GM23338 (cell line): ENCODE measurements at regions not wholly inside any gene's neighbourhood (a gene's known extent, or its start where the extent isn't known, plus 50 kb on each side); places are given as distances from the start of the nearest gene placed in this dataset.

Experiments
- ATAC-seq: fragments of 200-7000 bp; cut with Tn5 transposase; 3 replicates; pipeline ENCODE4 v1.9.1; 2020
- DNase-seq: peaks from one replicate; pipeline ENCODE4 v3.0.0-alpha.2; 2015; ENCODE audit warnings: low spot score
- H2AFZ ChIP-seq: fragments of 200-600 bp; sonication (generic); 2 replicates; pipeline ENCODE4 v1.8.0; 2016; ENCODE audit warnings: antibody characterized with exemption, mild to moderate bottlenecking, moderate library complexity
- H3F3A ChIP-seq: fragments of 200-600 bp; sonication (generic); replicated peaks from 2 replicates; pipeline ENCODE4 v1.8.0; 2017; ENCODE audit warnings: antibody characterized with exemption, mixed run types, low read depth
- H3K27ac ChIP-seq: fragments of 200-600 bp; sonication (generic); 2 replicates; pipeline ENCODE4 v1.6.1; 2016; ENCODE audit warnings: low read depth
- H3K27me3 ChIP-seq: fragments of 200-600 bp; sonication (generic); 2 replicates; pipeline ENCODE4 v1.8.0; 2016; ENCODE audit warnings: mild to moderate bottlenecking, mixed run types, moderate library complexity; ENCODE audit not compliant: insufficient read depth
- H3K36me3 ChIP-seq: fragments of 200-600 bp; sonication (generic); 2 replicates; pipeline ENCODE4 v1.8.0; 2016; ENCODE audit warnings: mild to moderate bottlenecking; ENCODE audit not compliant: insufficient read depth
- H3K4me1 ChIP-seq: fragments of 200-600 bp; sonication (generic); 2 replicates; pipeline ENCODE4 v1.8.0; 2016; ENCODE audit warnings: mild to moderate bottlenecking, moderate library complexity; ENCODE audit not compliant: insufficient read depth
- H3K4me2 ChIP-seq: fragments of 200-600 bp; sonication (generic); 2 replicates; pipeline ENCODE4 v1.7.1; 2017; ENCODE audit warnings: mixed run types
- H3K4me3 ChIP-seq: fragments of 200-600 bp; sonication (generic); 2 replicates; pipeline ENCODE4 v1.6.1; 2016; ENCODE audit warnings: mixed run types
- H3K79me2 ChIP-seq: fragments of 200-600 bp; sonication (generic); replicated peaks from 2 replicates; pipeline ENCODE4 v1.8.0; 2017; ENCODE audit warnings: mild to moderate bottlenecking; ENCODE audit not compliant: insufficient read depth
- H3K9me2 ChIP-seq: fragments of 200-600 bp; sonication (generic); 2 replicates; pipeline ENCODE4 v1.8.0; 2017; ENCODE audit not compliant: insufficient read depth
- H4K20me1 ChIP-seq: fragments of 200-600 bp; sonication (generic); replicated peaks from 2 replicates; pipeline ENCODE4 v1.8.0; 2017; ENCODE audit warnings: mild to moderate bottlenecking; ENCODE audit not compliant: insufficient read depth
- H3K27ac Mint-ChIP-seq: 2 replicates; pipeline ENCODE4 v1.8.0; 2020; ENCODE audit warnings: inconsistent platforms, mild to moderate bottlenecking, moderate library complexity, mixed read lengths
- H3K27me3 Mint-ChIP-seq: 3 replicates; pipeline ENCODE4 v1.8.0; 2022; ENCODE audit warnings: low read depth, mild to moderate bottlenecking, moderate library complexity, mixed read lengths, inconsistent platforms; ENCODE audit not compliant: insufficient read depth, poor library complexity
- H3K36me3 Mint-ChIP-seq: 3 replicates; pipeline ENCODE4 v1.8.0; 2021; ENCODE audit warnings: low read depth, mild to moderate bottlenecking, inconsistent platforms, moderate library complexity, mixed read lengths
- H3K4me1 Mint-ChIP-seq: 3 replicates; pipeline ENCODE4 v1.8.0; 2020; ENCODE audit warnings: mild to moderate bottlenecking, inconsistent platforms, mixed read lengths
- H3K4me3 Mint-ChIP-seq: 3 replicates; pipeline ENCODE4 v1.8.0; 2021; ENCODE audit warnings: moderate library complexity, mild to moderate bottlenecking, inconsistent platforms, mixed read lengths
- H3K9me3 Mint-ChIP-seq: 3 replicates; pipeline ENCODE4 v1.8.0; 2020; ENCODE audit warnings: moderate library complexity, mild to moderate bottlenecking, inconsistent platforms, mixed read lengths
- CREB1 ChIP-seq: fragments of 250-450 bp; sonication (Bioruptor Pico); IDR thresholded peaks from 2 replicates; pipeline ENCODE4 v1.5.0; 2020; ENCODE audit warnings: low read depth, mild to moderate bottlenecking, moderate library complexity
- EZH2 ChIP-seq: fragments of 200-600 bp; sonication (generic); IDR thresholded peaks from one replicate; pipeline ENCODE4 v1.8.0; 2017; ENCODE audit warnings: antibody characterized with exemption, mild to moderate bottlenecking, low read depth; ENCODE audit not compliant: unreplicated experiment
- EZH2phosphoT487 ChIP-seq: fragments of 200-600 bp; sonication (generic); IDR thresholded peaks from one replicate; pipeline ENCODE4 v1.8.1; 2018; ENCODE audit warnings: antibody characterized with exemption; ENCODE audit not compliant: unreplicated experiment
- JUNB ChIP-seq: IDR thresholded peaks from one replicate; pipeline ENCODE4 v1.6.1; 2016; ENCODE audit warnings: antibody characterized with exemption; ENCODE audit not compliant: unreplicated experiment
- NANOG ChIP-seq: IDR thresholded peaks from 2 replicates; pipeline ENCODE4 v1.6.1; 2016; ENCODE audit warnings: antibody characterized with exemption, borderline replicate concordance
- POLR2AphosphoS5 ChIP-seq: IDR thresholded peaks from 2 replicates; pipeline ENCODE4 v1.6.1; 2016; ENCODE audit warnings: antibody characterized with exemption, low read depth
- STAT1 ChIP-seq: IDR thresholded peaks from one replicate; pipeline ENCODE4 v1.6.1; 2016; ENCODE audit warnings: antibody characterized with exemption; ENCODE audit not compliant: unreplicated experiment
- ZNF114 ChIP-seq: fragments of 250-450 bp; sonication (Bioruptor Pico); IDR thresholded peaks from 2 replicates; pipeline ENCODE4 v1.5.0; 2020; ENCODE audit warnings: mild to moderate bottlenecking, moderate library complexity
- ZNF331 ChIP-seq: fragments of 250-450 bp; sonication (Bioruptor Pico); IDR thresholded peaks from 2 replicates; pipeline ENCODE4 v1.5.0; 2020; ENCODE audit warnings: low read depth, mild to moderate bottlenecking, moderate library complexity
- TF ChIP-seq, protein P1 (sequence below): IDR thresholded peaks from 2 replicates; pipeline ENCODE4 v1.6.1; 2016; ENCODE audit warnings: antibody characterized with exemption
- TF ChIP-seq, protein P2 (sequence below): IDR thresholded peaks from one replicate; pipeline ENCODE4 v1.6.1; 2018; ENCODE audit warnings: antibody characterized with exemption; ENCODE audit not compliant: unreplicated experiment
- TF ChIP-seq, protein P3 (sequence below): fragments of 250-450 bp; sonication (Bioruptor Pico); IDR thresholded peaks from 2 replicates; pipeline ENCODE4 v1.5.0; 2020; ENCODE audit warnings: mild to moderate bottlenecking, moderate library complexity
- TF ChIP-seq, protein P4 (sequence below), 2 experiments: fragments of 200-600 bp in 1 of 2; sonication (generic) in 1 of 2; conservative IDR thresholded peaks; 2 replicates each; pipeline versions ENCODE4 v1.5.1 to v1.6.1; 2016 to 2017; ENCODE audit warnings: antibody characterized with exemption in 2 of 2, low read depth in 2 of 2, mild to moderate bottlenecking in 2 of 2, moderate library complexity in 1 of 2

DNA sequence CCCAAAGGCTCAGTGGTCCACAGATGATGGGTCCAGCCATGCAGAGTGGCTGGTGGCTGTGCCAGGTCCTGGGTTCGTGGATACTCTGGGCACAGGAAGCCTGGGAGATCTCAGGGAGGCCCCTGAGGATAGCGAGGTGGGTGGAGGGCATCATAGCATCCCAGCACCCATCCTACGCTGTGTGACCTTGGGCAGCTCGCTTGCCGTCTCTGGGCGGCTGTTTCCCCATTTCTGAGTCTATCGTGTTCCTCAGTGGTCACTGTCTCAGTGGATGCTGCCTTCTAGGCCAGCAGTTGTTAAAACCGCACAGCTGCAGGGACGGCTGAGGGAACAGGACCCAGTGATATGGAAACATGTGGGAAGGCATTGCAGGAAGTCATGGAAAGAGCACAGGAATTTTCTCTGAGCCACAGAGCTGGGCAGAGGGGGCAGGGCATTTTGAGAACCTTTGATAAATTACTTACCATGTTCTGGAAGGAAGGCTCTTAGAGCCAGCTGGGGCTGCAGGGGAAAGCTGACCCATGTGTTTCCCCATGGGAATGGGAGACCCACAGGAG lies 86.4 kb upstream of the COL5A1 start:
- H3K27me3 ChIP-seq, result no peaks in the 10 kb centered on the region
- TF ChIP-seq, protein P1, sequence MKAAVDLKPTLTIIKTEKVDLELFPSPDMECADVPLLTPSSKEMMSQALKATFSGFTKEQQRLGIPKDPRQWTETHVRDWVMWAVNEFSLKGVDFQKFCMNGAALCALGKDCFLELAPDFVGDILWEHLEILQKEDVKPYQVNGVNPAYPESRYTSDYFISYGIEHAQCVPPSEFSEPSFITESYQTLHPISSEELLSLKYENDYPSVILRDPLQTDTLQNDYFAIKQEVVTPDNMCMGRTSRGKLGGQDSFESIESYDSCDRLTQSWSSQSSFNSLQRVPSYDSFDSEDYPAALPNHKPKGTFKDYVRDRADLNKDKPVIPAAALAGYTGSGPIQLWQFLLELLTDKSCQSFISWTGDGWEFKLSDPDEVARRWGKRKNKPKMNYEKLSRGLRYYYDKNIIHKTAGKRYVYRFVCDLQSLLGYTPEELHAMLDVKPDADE, result no peak
- TF ChIP-seq, protein P2, sequence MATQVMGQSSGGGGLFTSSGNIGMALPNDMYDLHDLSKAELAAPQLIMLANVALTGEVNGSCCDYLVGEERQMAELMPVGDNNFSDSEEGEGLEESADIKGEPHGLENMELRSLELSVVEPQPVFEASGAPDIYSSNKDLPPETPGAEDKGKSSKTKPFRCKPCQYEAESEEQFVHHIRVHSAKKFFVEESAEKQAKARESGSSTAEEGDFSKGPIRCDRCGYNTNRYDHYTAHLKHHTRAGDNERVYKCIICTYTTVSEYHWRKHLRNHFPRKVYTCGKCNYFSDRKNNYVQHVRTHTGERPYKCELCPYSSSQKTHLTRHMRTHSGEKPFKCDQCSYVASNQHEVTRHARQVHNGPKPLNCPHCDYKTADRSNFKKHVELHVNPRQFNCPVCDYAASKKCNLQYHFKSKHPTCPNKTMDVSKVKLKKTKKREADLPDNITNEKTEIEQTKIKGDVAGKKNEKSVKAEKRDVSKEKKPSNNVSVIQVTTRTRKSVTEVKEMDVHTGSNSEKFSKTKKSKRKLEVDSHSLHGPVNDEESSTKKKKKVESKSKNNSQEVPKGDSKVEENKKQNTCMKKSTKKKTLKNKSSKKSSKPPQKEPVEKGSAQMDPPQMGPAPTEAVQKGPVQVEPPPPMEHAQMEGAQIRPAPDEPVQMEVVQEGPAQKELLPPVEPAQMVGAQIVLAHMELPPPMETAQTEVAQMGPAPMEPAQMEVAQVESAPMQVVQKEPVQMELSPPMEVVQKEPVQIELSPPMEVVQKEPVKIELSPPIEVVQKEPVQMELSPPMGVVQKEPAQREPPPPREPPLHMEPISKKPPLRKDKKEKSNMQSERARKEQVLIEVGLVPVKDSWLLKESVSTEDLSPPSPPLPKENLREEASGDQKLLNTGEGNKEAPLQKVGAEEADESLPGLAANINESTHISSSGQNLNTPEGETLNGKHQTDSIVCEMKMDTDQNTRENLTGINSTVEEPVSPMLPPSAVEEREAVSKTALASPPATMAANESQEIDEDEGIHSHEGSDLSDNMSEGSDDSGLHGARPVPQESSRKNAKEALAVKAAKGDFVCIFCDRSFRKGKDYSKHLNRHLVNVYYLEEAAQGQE, result no peak
- no peak for TF ChIP-seq EZH2phosphoT487
- no peak for TF ChIP-seq ZNF331
- TF ChIP-seq, protein P3, sequence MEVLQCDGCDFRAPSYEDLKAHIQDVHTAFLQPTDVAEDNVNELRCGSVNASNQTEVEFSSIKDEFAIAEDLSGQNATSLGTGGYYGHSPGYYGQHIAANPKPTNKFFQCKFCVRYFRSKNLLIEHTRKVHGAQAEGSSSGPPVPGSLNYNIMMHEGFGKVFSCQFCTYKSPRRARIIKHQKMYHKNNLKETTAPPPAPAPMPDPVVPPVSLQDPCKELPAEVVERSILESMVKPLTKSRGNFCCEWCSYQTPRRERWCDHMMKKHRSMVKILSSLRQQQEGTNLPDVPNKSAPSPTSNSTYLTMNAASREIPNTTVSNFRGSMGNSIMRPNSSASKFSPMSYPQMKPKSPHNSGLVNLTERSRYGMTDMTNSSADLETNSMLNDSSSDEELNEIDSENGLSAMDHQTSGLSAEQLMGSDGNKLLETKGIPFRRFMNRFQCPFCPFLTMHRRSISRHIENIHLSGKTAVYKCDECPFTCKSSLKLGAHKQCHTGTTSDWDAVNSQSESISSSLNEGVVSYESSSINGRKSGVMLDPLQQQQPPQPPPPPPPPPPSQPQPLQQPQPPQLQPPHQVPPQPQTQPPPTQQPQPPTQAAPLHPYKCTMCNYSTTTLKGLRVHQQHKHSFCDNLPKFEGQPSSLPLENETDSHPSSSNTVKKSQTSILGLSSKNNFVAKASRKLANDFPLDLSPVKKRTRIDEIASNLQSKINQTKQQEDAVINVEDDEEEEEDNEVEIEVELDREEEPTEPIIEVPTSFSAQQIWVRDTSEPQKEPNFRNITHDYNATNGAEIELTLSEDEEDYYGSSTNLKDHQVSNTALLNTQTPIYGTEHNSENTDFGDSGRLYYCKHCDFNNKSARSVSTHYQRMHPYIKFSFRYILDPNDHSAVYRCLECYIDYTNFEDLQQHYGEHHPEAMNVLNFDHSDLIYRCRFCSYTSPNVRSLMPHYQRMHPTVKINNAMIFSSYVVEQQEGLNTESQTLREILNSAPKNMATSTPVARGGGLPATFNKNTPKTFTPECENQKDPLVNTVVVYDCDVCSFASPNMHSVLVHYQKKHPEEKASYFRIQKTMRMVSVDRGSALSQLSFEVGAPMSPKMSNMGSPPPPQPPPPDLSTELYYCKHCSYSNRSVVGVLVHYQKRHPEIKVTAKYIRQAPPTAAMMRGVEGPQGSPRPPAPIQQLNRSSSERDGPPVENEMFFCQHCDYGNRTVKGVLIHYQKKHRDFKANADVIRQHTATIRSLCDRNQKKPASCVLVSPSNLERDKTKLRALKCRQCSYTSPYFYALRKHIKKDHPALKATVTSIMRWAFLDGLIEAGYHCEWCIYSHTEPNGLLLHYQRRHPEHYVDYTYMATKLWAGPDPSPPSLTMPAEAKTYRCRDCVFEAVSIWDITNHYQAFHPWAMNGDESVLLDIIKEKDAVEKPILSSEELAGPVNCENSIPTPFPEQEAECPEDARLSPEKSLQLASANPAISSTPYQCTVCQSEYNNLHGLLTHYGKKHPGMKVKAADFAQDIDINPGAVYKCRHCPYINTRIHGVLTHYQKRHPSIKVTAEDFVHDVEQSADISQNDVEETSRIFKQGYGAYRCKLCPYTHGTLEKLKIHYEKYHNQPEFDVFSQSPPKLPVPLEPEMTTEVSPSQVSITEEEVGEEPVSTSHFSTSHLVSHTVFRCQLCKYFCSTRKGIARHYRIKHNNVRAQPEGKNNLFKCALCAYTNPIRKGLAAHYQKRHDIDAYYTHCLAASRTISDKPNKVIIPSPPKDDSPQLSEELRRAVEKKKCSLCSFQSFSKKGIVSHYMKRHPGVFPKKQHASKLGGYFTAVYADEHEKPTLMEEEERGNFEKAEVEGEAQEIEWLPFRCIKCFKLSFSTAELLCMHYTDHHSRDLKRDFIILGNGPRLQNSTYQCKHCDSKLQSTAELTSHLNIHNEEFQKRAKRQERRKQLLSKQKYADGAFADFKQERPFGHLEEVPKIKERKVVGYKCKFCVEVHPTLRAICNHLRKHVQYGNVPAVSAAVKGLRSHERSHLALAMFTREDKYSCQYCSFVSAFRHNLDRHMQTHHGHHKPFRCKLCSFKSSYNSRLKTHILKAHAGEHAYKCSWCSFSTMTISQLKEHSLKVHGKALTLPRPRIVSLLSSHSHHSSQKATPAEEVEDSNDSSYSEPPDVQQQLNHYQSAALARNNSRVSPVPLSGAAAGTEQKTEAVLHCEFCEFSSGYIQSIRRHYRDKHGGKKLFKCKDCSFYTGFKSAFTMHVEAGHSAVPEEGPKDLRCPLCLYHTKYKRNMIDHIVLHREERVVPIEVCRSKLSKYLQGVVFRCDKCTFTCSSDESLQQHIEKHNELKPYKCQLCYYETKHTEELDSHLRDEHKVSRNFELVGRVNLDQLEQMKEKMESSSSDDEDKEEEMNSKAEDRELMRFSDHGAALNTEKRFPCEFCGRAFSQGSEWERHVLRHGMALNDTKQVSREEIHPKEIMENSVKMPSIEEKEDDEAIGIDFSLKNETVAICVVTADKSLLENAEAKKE (CRISPR knock-in tag), result no peak
- TF ChIP-seq STAT1, result no peak
- TF ChIP-seq EZH2, result no peak
- no peak for TF ChIP-seq CREB1 (CRISPR knock-in tag)
- no peak for TF ChIP-seq JUNB
- TF ChIP-seq POLR2AphosphoS5, result no peak
- no peak for TF ChIP-seq ZNF114 (CRISPR knock-in tag)
- TF ChIP-seq, protein P4, sequence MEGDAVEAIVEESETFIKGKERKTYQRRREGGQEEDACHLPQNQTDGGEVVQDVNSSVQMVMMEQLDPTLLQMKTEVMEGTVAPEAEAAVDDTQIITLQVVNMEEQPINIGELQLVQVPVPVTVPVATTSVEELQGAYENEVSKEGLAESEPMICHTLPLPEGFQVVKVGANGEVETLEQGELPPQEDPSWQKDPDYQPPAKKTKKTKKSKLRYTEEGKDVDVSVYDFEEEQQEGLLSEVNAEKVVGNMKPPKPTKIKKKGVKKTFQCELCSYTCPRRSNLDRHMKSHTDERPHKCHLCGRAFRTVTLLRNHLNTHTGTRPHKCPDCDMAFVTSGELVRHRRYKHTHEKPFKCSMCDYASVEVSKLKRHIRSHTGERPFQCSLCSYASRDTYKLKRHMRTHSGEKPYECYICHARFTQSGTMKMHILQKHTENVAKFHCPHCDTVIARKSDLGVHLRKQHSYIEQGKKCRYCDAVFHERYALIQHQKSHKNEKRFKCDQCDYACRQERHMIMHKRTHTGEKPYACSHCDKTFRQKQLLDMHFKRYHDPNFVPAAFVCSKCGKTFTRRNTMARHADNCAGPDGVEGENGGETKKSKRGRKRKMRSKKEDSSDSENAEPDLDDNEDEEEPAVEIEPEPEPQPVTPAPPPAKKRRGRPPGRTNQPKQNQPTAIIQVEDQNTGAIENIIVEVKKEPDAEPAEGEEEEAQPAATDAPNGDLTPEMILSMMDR (conservative IDR thresholded peaks at IDR 0.05; ENCODE audit: low read depth in 2 of 2), result no peak
- TF ChIP-seq NANOG, result no peak
- H3K4me3 Mint-ChIP-seq, result no peak overlapping the region
- H4K20me1 ChIP-seq, result no peaks in the 10 kb centered on the region
- no peaks in the 10 kb centered on the region for H3K4me1 ChIP-seq
- H3K79me2 ChIP-seq, result no peaks in the 10 kb centered on the region
- H3K36me3 Mint-ChIP-seq, result 0 out of 3 replicates have a peak, but pooled peaks cover 2% of the 10 kb centered on the region
- H3K4me2 ChIP-seq, result no peak overlapping the region
- H3K27ac ChIP-seq, result no peak overlapping the region
- H3K27ac Mint-ChIP-seq, result no peak overlapping the region
- H2AFZ ChIP-seq, result no peak overlapping the region
- H3K27me3 Mint-ChIP-seq, result peaks cover 8% of the 10 kb centered on the region
- no peak for ATAC-seq
- H3K4me3 ChIP-seq, result no peak overlapping the region
- peaks cover 3% of the 10 kb centered on the region; the same call in 1 of the 3 replicates for H3K9me3 Mint-ChIP-seq
- no peak for DNase-seq
- no peaks in the 10 kb centered on the region; the same call in 2 of the 3 replicates for H3K4me1 Mint-ChIP-seq
- H3K36me3 ChIP-seq, result no peaks in the 10 kb centered on the region
- no peaks in the 10 kb centered on the region for H3K9me2 ChIP-seq
- H3F3A ChIP-seq, result no peaks in the 10 kb centered on the region
